Vagina (tissue), 2 donors: ENCODE measurements at regions not wholly inside any gene's neighbourhood (a gene's known extent, or its start where the extent isn't known, plus 50 kb on each side); places are given as distances from the start of the nearest gene placed in this dataset.

Experiments used
- DNase-seq, 2 donors: peaks; one replicate each; pipeline ENCODE4 v3.0.0-alpha.2; 2017; ENCODE audit errors: extremely low spot score in 2 of 2
- H3K27ac ChIP-seq: fragments of 200-600 bp; sonication (generic); one replicate; pipeline ENCODE4 v1.5.1; 2019
- H3K27me3 ChIP-seq: fragments of 200-600 bp; sonication (generic); one replicate; pipeline ENCODE4 v1.5.1; 2019
- H3K36me3 ChIP-seq, 2 donors: fragments of 200-600 bp; sonication (generic); one replicate each; pipeline ENCODE4 v1.5.1; 2017 to 2019
- H3K4me1 ChIP-seq: fragments of 200-600 bp; sonication (generic); one replicate; pipeline ENCODE4 v1.5.1; 2019
- H3K4me3 ChIP-seq, 2 donors: fragments of 200-600 bp; sonication (generic); 1 replicate in 1 of 2; 2 replicates in 1 of 2; pipeline ENCODE4 v1.5.1; 2016 to 2019
- H3K9me3 ChIP-seq: fragments of 200-600 bp; sonication (generic); one replicate; pipeline ENCODE4 v1.5.1; 2019
- CTCF ChIP-seq, 3 experiments: fragments of 450-650 bp in 2 of 3; fragments of 200-600 bp in 1 of 3; sonication (generic) in 1 of 3; IDR thresholded peaks; one replicate each; pipeline ENCODE4 v1.5.1; 2017 to 2019; ENCODE audit warnings: antibody characterized with exemption in 3 of 3, mild to moderate bottlenecking in 2 of 3, moderate library complexity in 2 of 3
- POLR2A ChIP-seq, 2 donors: fragments of 450-650 bp; IDR thresholded peaks; one replicate each; pipeline ENCODE4 v1.6.1; 2017; ENCODE audit warnings: antibody characterized with exemption in 2 of 2, mild to moderate bottlenecking in 2 of 2, moderate library complexity in 2 of 2
- POLR2AphosphoS5 ChIP-seq, 2 donors: sonication (generic); formaldehyde crosslinking; IDR thresholded peaks; one replicate each; pipeline ENCODE4 v1.9.0; 2017; ENCODE audit warnings: antibody characterized with exemption in 2 of 2, mild to moderate bottlenecking in 2 of 2, low read depth in 1 of 2; ENCODE audit not compliant: insufficient read depth in 1 of 2
- intact Hi-C: fragments of 100-400 bp; cut with DNase I; formaldehyde crosslinking; loops from one replicate; pipeline ENCODE4 v1.15.1; 2023

GRCh38 chr13:37306778-37307544 lies 201.5 kb upstream of the CSNK1A1L start:
- H3K27me3 ChIP-seq = no peaks in the 10 kb centered on the region
- no peaks in the 10 kb centered on the region for H3K4me1 ChIP-seq
- H3K27ac ChIP-seq = no peak overlapping the region
- no peak overlapping the region for H3K4me3 ChIP-seq
- no peaks in the 10 kb centered on the region for H3K36me3 ChIP-seq
- TF ChIP-seq CTCF (IDR thresholded peaks at IDR 0.05) = no peak
- no peak for TF ChIP-seq POLR2AphosphoS5 (IDR thresholded peaks at IDR 0.05; ENCODE audit: insufficient read depth in 1 of 2, low read depth in 1 of 2)
- no peak for TF ChIP-seq POLR2A (IDR thresholded peaks at IDR 0.05)
- intact Hi-C loops = no loop called here
- no peaks in the 10 kb centered on the region for H3K9me3 ChIP-seq
- no peak for DNase-seq

- Histone ChIP-seq H3K4me1 (no peaks in the 10 kb centered on the region), H3K9me3 (no peaks in the 10 kb centered on the region), H3K36me3 (no peaks in the 10 kb centered on the region), H3K27ac (no peak overlapping the region), H3K4me3 (no peak overlapping the region), H3K27me3 (no peaks in the 10 kb centered on the region)
- intact Hi-C loops = no loop called here
- no peak for DNase-seq
- no peak for TF ChIP-seq POLR2A (IDR thresholded peaks at IDR 0.05)
- no peak for TF ChIP-seq POLR2AphosphoS5 (IDR thresholded peaks at IDR 0.05; ENCODE audit: insufficient read depth in 1 of 2, low read depth in 1 of 2)
- no peak for TF ChIP-seq CTCF (IDR thresholded peaks at IDR 0.05)
These were observed 198.1 kb upstream of the CSNK1A1L start for GRCh38 chr13:37303606-37304005.

GRCh38 chr13:37302686-37303085 lies 197.2 kb upstream of the CSNK1A1L start:
- no peaks in the 10 kb centered on the region for H3K27me3 ChIP-seq
- H3K4me3 ChIP-seq = no peak overlapping the region
- no peak for DNase-seq
- no peaks in the 10 kb centered on the region for H3K9me3 ChIP-seq
- no peak overlapping the region for H3K27ac ChIP-seq
- H3K36me3 ChIP-seq = no peaks in the 10 kb centered on the region
- intact Hi-C loops = no loop called here
- H3K4me1 ChIP-seq = no peaks in the 10 kb centered on the region
- TF ChIP-seq POLR2AphosphoS5 (IDR thresholded peaks at IDR 0.05; ENCODE audit: insufficient read depth in 1 of 2, low read depth in 1 of 2) (no peak), CTCF (IDR thresholded peaks at IDR 0.05) (no peak), POLR2A (IDR thresholded peaks at IDR 0.05) (no peak)

GRCh38 chr13:37295573-37295972 lies 190.1 kb upstream of the CSNK1A1L start:
- Histone ChIP-seq H3K4me3 (no peak overlapping the region), H3K9me3 (no peaks in the 10 kb centered on the region), H3K27me3 (no peaks in the 10 kb centered on the region), H3K27ac (no peak overlapping the region), H3K4me1 (no peaks in the 10 kb centered on the region), H3K36me3 (no peaks in the 10 kb centered on the region)
- TF ChIP-seq POLR2A (IDR thresholded peaks at IDR 0.05) = no peak
- no peak for TF ChIP-seq POLR2AphosphoS5 (IDR thresholded peaks at IDR 0.05; ENCODE audit: insufficient read depth in 1 of 2, low read depth in 1 of 2)
- TF ChIP-seq CTCF (IDR thresholded peaks at IDR 0.05) = no peak
- no peak for DNase-seq
- intact Hi-C loops = no loop called here

DNA sequence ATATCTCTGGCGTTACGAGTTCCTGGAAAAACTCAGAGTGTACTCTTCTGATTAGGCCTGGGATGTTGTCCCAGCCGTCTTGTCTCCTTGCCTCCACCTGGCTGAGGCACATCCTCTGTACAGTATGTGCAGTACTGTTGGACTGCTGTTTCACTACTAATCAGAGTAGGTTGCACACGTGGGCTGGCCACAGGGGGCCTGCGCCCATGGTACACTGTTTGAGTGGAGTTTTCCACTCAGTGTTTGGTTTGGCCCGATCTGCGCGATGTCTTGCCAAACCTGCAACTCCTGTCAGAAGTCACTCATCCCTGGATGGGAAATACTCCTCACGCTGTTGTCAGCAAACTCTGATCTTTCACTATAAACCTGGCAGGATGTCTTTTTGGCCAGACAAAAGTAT lies 189.6 kb upstream of the CSNK1A1L start:
- Histone ChIP-seq H3K9me3 (no peaks in the 10 kb centered on the region), H3K36me3 (no peaks in the 10 kb centered on the region), H3K4me3 (no peak overlapping the region), H3K27ac (no peak overlapping the region), H3K4me1 (no peaks in the 10 kb centered on the region), H3K27me3 (no peaks in the 10 kb centered on the region)
- no peak for DNase-seq
- TF ChIP-seq CTCF (IDR thresholded peaks at IDR 0.05) (no peak), POLR2AphosphoS5 (IDR thresholded peaks at IDR 0.05; ENCODE audit: insufficient read depth in 1 of 2, low read depth in 1 of 2) (no peak), POLR2A (IDR thresholded peaks at IDR 0.05) (no peak)
- intact Hi-C loops = no loop called here
